ENCODE measurements at regions not wholly inside any gene's neighbourhood (a gene's known extent, or its start where the extent isn't known, plus 50 kb on each side); places are given as distances from the start of the nearest gene placed in this dataset.

- no peak overlapping the region for H3K4me3 ChIP-seq (ENCODE audit: control insufficient read depth, low read depth, low read length)
- TF ChIP-seq CTCF (conservative IDR thresholded peaks at IDR 0.05; ENCODE audit: control insufficient read depth, insufficient read depth, low read depth, low read length), result no peak
- DNase-seq (ENCODE audit: low read depth), result no peak
Observed at GRCh38 chr13:103656311-103656710, 590.1 kb upstream of the SLC10A2 start.

- no peak for DNase-seq (ENCODE audit: low read depth)
- no peak for TF ChIP-seq CTCF (conservative IDR thresholded peaks at IDR 0.05; ENCODE audit: control insufficient read depth, insufficient read depth, low read depth, low read length)
- H3K4me3 ChIP-seq (ENCODE audit: control insufficient read depth, low read depth, low read length), result no peak overlapping the region
Observed at GRCh38 chr13:103640606-103641005, 574.4 kb upstream of the SLC10A2 start.

- no peak for TF ChIP-seq CTCF (conservative IDR thresholded peaks at IDR 0.05; ENCODE audit: control insufficient read depth, insufficient read depth, low read depth, low read length)
- no peak overlapping the region for H3K4me3 ChIP-seq (ENCODE audit: control insufficient read depth, low read depth, low read length)
- DNase-seq (ENCODE audit: low read depth), result no peak
Observed at GRCh38 chr13:103639326-103639725, 573.1 kb upstream of the SLC10A2 start.

GRCh38 chr13:103638706-103639105 is 572.5 kb upstream of the SLC10A2 start:
- no peak for TF ChIP-seq CTCF (conservative IDR thresholded peaks at IDR 0.05; ENCODE audit: control insufficient read depth, insufficient read depth, low read depth, low read length)
- no peak overlapping the region for H3K4me3 ChIP-seq (ENCODE audit: control insufficient read depth, low read depth, low read length)
- DNase-seq (ENCODE audit: low read depth), result no peak

GRCh38 chr13:103634066-103634465 is 567.8 kb upstream of the SLC10A2 start:
- no peak overlapping the region for H3K4me3 ChIP-seq (ENCODE audit: control insufficient read depth, low read depth, low read length)
- DNase-seq (ENCODE audit: low read depth), result no peak
- no peak for TF ChIP-seq CTCF (conservative IDR thresholded peaks at IDR 0.05; ENCODE audit: control insufficient read depth, insufficient read depth, low read depth, low read length)

GRCh38 chr13:103625194-103625593 is 559.0 kb upstream of the SLC10A2 start:
- DNase-seq (ENCODE audit: low read depth), result no peak
- no peak for TF ChIP-seq CTCF (conservative IDR thresholded peaks at IDR 0.05; ENCODE audit: control insufficient read depth, insufficient read depth, low read depth, low read length)
- no peak overlapping the region for H3K4me3 ChIP-seq (ENCODE audit: control insufficient read depth, low read depth, low read length)

- DNase-seq (ENCODE audit: low read depth), result no peak
- H3K4me3 ChIP-seq (ENCODE audit: control insufficient read depth, low read depth, low read length), result no peak overlapping the region
- no peak for TF ChIP-seq CTCF (conservative IDR thresholded peaks at IDR 0.05; ENCODE audit: control insufficient read depth, insufficient read depth, low read depth, low read length)
Observed at GRCh38 chr13:103618151-103618550, 551.9 kb upstream of the SLC10A2 start.
